Stimulated activated effector memory CD8-positive, alpha-beta T cell treated with anti-CD3 and anti-CD28 coated beads, Interleukin-12 subunit alpha, Interleukin-12 subunit beta, amount 100 ng/mL, for 72 hours (primary cell): ENCODE measurements at regions not wholly inside any gene's neighbourhood (a gene's known extent, or its start where the extent isn't known, plus 50 kb on each side); places are given as distances from the start of the nearest gene placed in this dataset.
"Not testable (repeated sequence)": the region's sequence is repeated elsewhere in the genome, so short reads cannot be mapped to it uniquely, and the experiment has no call there.

Source experiments
- ATAC-seq: fragments of 150-1000 bp; cut with Tn5 transposase; 2 replicates; pipeline ENCODE4 v1.10.0; 2021
- DNase-seq, 2 donors: peaks; one replicate each; pipeline ENCODE4 v3.0.0; 2021 to 2022; ENCODE audit warnings: low spot score in 2 of 2
- H3K27ac Mint-ChIP-seq: one replicate; pipeline ENCODE4 v1.8.0; 2022; ENCODE audit warnings: mild to moderate bottlenecking, mixed read lengths
- H3K36me3 Mint-ChIP-seq: one replicate; pipeline ENCODE4 v1.8.0; 2022; ENCODE audit warnings: mild to moderate bottlenecking, mixed read lengths
- H3K4me1 Mint-ChIP-seq: one replicate; pipeline ENCODE4 v1.8.0; 2022; ENCODE audit warnings: mixed read lengths
- H3K4me3 Mint-ChIP-seq: one replicate; pipeline ENCODE4 v1.8.0; 2022; ENCODE audit warnings: mild to moderate bottlenecking, mixed read lengths
- H3K9me3 Mint-ChIP-seq: one replicate; pipeline ENCODE4 v1.8.0; 2022; ENCODE audit warnings: mixed read lengths

GRCh38 chr15:23860290-23861245, 173.5 kb upstream of the NDN start:
- Mint-ChIP-seq H3K4me3 (no peak overlapping the region), H3K4me1 (no peaks in the 10 kb centered on the region), H3K36me3 (no peaks in the 10 kb centered on the region), H3K27ac (no peak overlapping the region), H3K9me3 (peaks cover 6% of the 10 kb centered on the region)
- DNase-seq = no peak
- ATAC-seq = no peak

- Mint-ChIP-seq H3K4me1 (no peaks in the 10 kb centered on the region), H3K9me3 (peaks cover 2% of the 10 kb centered on the region), H3K27ac (no peak overlapping the region), H3K4me3 (no peak overlapping the region), H3K36me3 (no peaks in the 10 kb centered on the region)
- ATAC-seq (no peak), DNase-seq (no peak)
Measured at GRCh38 chr15:23866832-23867231, 179.7 kb upstream of the NDN start.

- H3K4me3 Mint-ChIP-seq = no peak overlapping the region
- no peaks in the 10 kb centered on the region for H3K4me1 Mint-ChIP-seq
- DNase-seq = no peak
Measured at GRCh38 chr15:23869396-23869795, 182.3 kb upstream of the NDN start.

GRCh38 chr15:23873613-23874012, 186.5 kb upstream of the NDN start:
- not testable (repeated sequence) for H3K9me3 Mint-ChIP-seq, H3K27ac Mint-ChIP-seq, ATAC-seq, H3K36me3 Mint-ChIP-seq, H3K4me1 Mint-ChIP-seq, DNase-seq, H3K4me3 Mint-ChIP-seq

More at GRCh38 chr15:23869396-23869795, 182.3 kb upstream of the NDN start:
- Mint-ChIP-seq H3K36me3 (no peaks in the 10 kb centered on the region), H3K9me3 (peaks cover 4% of the 10 kb centered on the region), H3K27ac (no peak overlapping the region)
- ATAC-seq = no peak

- DNase-seq = peak in 1 of 2 donors; percentile 51
- no peak overlapping the region for H3K4me3 Mint-ChIP-seq
Measured at GRCh38 chr15:23877502-23878412, 190.7 kb upstream of the NDN start.

GRCh38 chr15:23881291-23881690, 194.2 kb upstream of the NDN start:
- DNase-seq = no peak
- H3K27ac Mint-ChIP-seq = no peak overlapping the region
- ATAC-seq = no peak
- H3K9me3 Mint-ChIP-seq = peaks cover 10% of the 10 kb centered on the region
- no peaks in the 10 kb centered on the region for H3K36me3 Mint-ChIP-seq
- H3K4me1 Mint-ChIP-seq = no peaks in the 10 kb centered on the region
- H3K4me3 Mint-ChIP-seq = no peak overlapping the region

More at GRCh38 chr15:23877502-23878412, 190.7 kb upstream of the NDN start:
- peak; percentile 39 for ATAC-seq
- Mint-ChIP-seq H3K27ac (no peak overlapping the region), H3K36me3 (no peaks in the 10 kb centered on the region), H3K4me1 (no peaks in the 10 kb centered on the region), H3K9me3 (peaks cover 10% of the 10 kb centered on the region)

- no peak for ATAC-seq
- Mint-ChIP-seq H3K4me1 (no peaks in the 10 kb centered on the region), H3K36me3 (no peaks in the 10 kb centered on the region), H3K4me3 (no peak overlapping the region), H3K27ac (no peak overlapping the region), H3K9me3 (peaks cover 5% of the 10 kb centered on the region)
- DNase-seq = no peak
Measured at GRCh38 chr15:23890218-23890617, 203.1 kb upstream of the NDN start.

- H3K4me3 Mint-ChIP-seq = no peak overlapping the region
- no peaks in the 10 kb centered on the region for H3K36me3 Mint-ChIP-seq
- peaks cover 11% of the 10 kb centered on the region for H3K4me1 Mint-ChIP-seq
- no peak overlapping the region for H3K27ac Mint-ChIP-seq
- ATAC-seq (no peak), DNase-seq (no peak)
- peaks cover 11% of the 10 kb centered on the region for H3K9me3 Mint-ChIP-seq
Measured at GRCh38 chr15:23897091-23897490, 210.0 kb upstream of the NDN start.

GRCh38 chr15:23897531-23897930, 210.4 kb upstream of the NDN start:
- H3K9me3 Mint-ChIP-seq = peaks cover 11% of the 10 kb centered on the region
- H3K4me3 Mint-ChIP-seq = no peak overlapping the region
- DNase-seq (no peak), ATAC-seq (no peak)
- peaks cover 11% of the 10 kb centered on the region for H3K4me1 Mint-ChIP-seq
- no peaks in the 10 kb centered on the region for H3K36me3 Mint-ChIP-seq
- H3K27ac Mint-ChIP-seq = no peak overlapping the region

- no peak for DNase-seq
Measured at GRCh38 chr15:23910030-23910429, 222.9 kb upstream of the NDN start.

GRCh38 chr15:23912191-23912590, 225.1 kb upstream of the NDN start:
- DNase-seq (no peak), ATAC-seq (no peak)
- Mint-ChIP-seq H3K4me1 (no peaks in the 10 kb centered on the region), H3K36me3 (no peaks in the 10 kb centered on the region), H3K9me3 (peaks cover 8% of the 10 kb centered on the region), H3K27ac (no peak overlapping the region), H3K4me3 (no peak overlapping the region)

More at GRCh38 chr15:23910030-23910429, 222.9 kb upstream of the NDN start:
- H3K4me3 Mint-ChIP-seq = no peak overlapping the region
- H3K36me3 Mint-ChIP-seq = no peaks in the 10 kb centered on the region
- H3K9me3 Mint-ChIP-seq = peaks cover 8% of the 10 kb centered on the region
- H3K4me1 Mint-ChIP-seq = no peaks in the 10 kb centered on the region
- no peak overlapping the region for H3K27ac Mint-ChIP-seq
- no peak for ATAC-seq

GRCh38 chr15:23913081-23913480, 226.0 kb upstream of the NDN start:
- Mint-ChIP-seq H3K4me3 (no peak overlapping the region), H3K4me1 (no peaks in the 10 kb centered on the region), H3K36me3 (no peaks in the 10 kb centered on the region), H3K9me3 (peaks cover 8% of the 10 kb centered on the region), H3K27ac (no peak overlapping the region)
- ATAC-seq = no peak
- DNase-seq = no peak

- ATAC-seq = no peak
- H3K36me3 Mint-ChIP-seq = no peaks in the 10 kb centered on the region
- H3K27ac Mint-ChIP-seq = no peak overlapping the region
- H3K4me1 Mint-ChIP-seq = no peaks in the 10 kb centered on the region
- peaks cover 8% of the 10 kb centered on the region for H3K9me3 Mint-ChIP-seq
- DNase-seq = no peak
- no peak overlapping the region for H3K4me3 Mint-ChIP-seq
Measured at GRCh38 chr15:23913635-23914034, 226.5 kb upstream of the NDN start.

- H3K27ac Mint-ChIP-seq = no peak overlapping the region
- no peaks in the 10 kb centered on the region for H3K4me1 Mint-ChIP-seq
- no peak overlapping the region for H3K4me3 Mint-ChIP-seq
- no peaks in the 10 kb centered on the region for H3K36me3 Mint-ChIP-seq
- no peak for DNase-seq
- peaks cover 8% of the 10 kb centered on the region for H3K9me3 Mint-ChIP-seq
- ATAC-seq = no peak
Measured at GRCh38 chr15:23924686-23925085, 237.6 kb upstream of the NDN start.

GRCh38 chr15:23954931-23955330, 267.8 kb upstream of the NDN start:
- ATAC-seq = no peak
- no peaks in the 10 kb centered on the region for H3K36me3 Mint-ChIP-seq
- H3K27ac Mint-ChIP-seq = no peak overlapping the region
- no peaks in the 10 kb centered on the region for H3K4me1 Mint-ChIP-seq
- no peak for DNase-seq
- H3K4me3 Mint-ChIP-seq = no peak overlapping the region
- H3K9me3 Mint-ChIP-seq = peaks cover 3% of the 10 kb centered on the region
